ENCODE measurements at regions not wholly inside any gene's neighbourhood (a gene's known extent, or its start where the extent isn't known, plus 50 kb on each side); places are given as distances from the start of the nearest gene placed in this dataset.

- Histone ChIP-seq H3K27me3 (ENCODE audit: insufficient read depth, low read length) (no peaks in the 10 kb centered on the region), H3K4me3 (ENCODE audit: low read length) (no peak overlapping the region), H3K9me3 (ENCODE audit: low read depth, low read length) (no peaks in the 10 kb centered on the region), H3K4me1 (ENCODE audit: insufficient read depth, low read length) (no peaks in the 10 kb centered on the region)
These were observed 127.7 kb upstream of the SFSWAP start for GRCh38 chr12:131583090-131583712.

- H3K4me1 ChIP-seq (ENCODE audit: insufficient read depth, low read length), result peaks cover 17% of the 10 kb centered on the region
- no peaks in the 10 kb centered on the region for H3K9me3 ChIP-seq (ENCODE audit: low read depth, low read length)
- H3K4me3 ChIP-seq (ENCODE audit: low read length), result no peak overlapping the region
- H3K27me3 ChIP-seq (ENCODE audit: insufficient read depth, low read length), result no peaks in the 10 kb centered on the region
These were observed 124.6 kb upstream of the SFSWAP start for GRCh38 chr12:131586269-131586668.

- no peaks in the 10 kb centered on the region for H3K9me3 ChIP-seq (ENCODE audit: low read depth, low read length)
- H3K4me1 ChIP-seq (ENCODE audit: insufficient read depth, low read length), result peaks cover 17% of the 10 kb centered on the region
- no peak overlapping the region for H3K4me3 ChIP-seq (ENCODE audit: low read length)
- H3K27me3 ChIP-seq (ENCODE audit: insufficient read depth, low read length), result no peaks in the 10 kb centered on the region
These were observed 124.1 kb upstream of the SFSWAP start for GRCh38 chr12:131586761-131587160.

GRCh38 chr12:131587565-131587964, 123.3 kb upstream of the SFSWAP start:
- H3K4me3 ChIP-seq (ENCODE audit: low read length), result no peak overlapping the region
- H3K27me3 ChIP-seq (ENCODE audit: insufficient read depth, low read length), result no peaks in the 10 kb centered on the region
- peaks cover 18% of the 10 kb centered on the region for H3K4me1 ChIP-seq (ENCODE audit: insufficient read depth, low read length)
- no peaks in the 10 kb centered on the region for H3K9me3 ChIP-seq (ENCODE audit: low read depth, low read length)

- H3K9me3 ChIP-seq (ENCODE audit: low read depth, low read length), result no peaks in the 10 kb centered on the region
- no peak overlapping the region for H3K4me3 ChIP-seq (ENCODE audit: low read length)
- peaks cover 27% of the 10 kb centered on the region for H3K4me1 ChIP-seq (ENCODE audit: insufficient read depth, low read length)
- no peaks in the 10 kb centered on the region for H3K27me3 ChIP-seq (ENCODE audit: insufficient read depth, low read length)
These were observed 121.5 kb upstream of the SFSWAP start for GRCh38 chr12:131589221-131589897.

- Histone ChIP-seq H3K27me3 (ENCODE audit: insufficient read depth, low read length) (no peaks in the 10 kb centered on the region), H3K4me3 (ENCODE audit: low read length) (no peak overlapping the region), H3K4me1 (ENCODE audit: insufficient read depth, low read length) (peaks cover 27% of the 10 kb centered on the region), H3K9me3 (ENCODE audit: low read depth, low read length) (no peaks in the 10 kb centered on the region)
These were observed 120.9 kb upstream of the SFSWAP start for GRCh38 chr12:131589966-131590365.

- Histone ChIP-seq H3K4me3 (ENCODE audit: low read length) (no peak overlapping the region), H3K27me3 (ENCODE audit: insufficient read depth, low read length) (no peaks in the 10 kb centered on the region), H3K9me3 (ENCODE audit: low read depth, low read length) (no peaks in the 10 kb centered on the region), H3K4me1 (ENCODE audit: insufficient read depth, low read length) (peaks cover 27% of the 10 kb centered on the region)
These were observed 119.8 kb upstream of the SFSWAP start for GRCh38 chr12:131591136-131591535.

GRCh38 chr12:131591714-131592709, 118.9 kb upstream of the SFSWAP start:
- Histone ChIP-seq H3K4me1 (ENCODE audit: insufficient read depth, low read length) (peaks cover 27% of the 10 kb centered on the region), H3K9me3 (ENCODE audit: low read depth, low read length) (no peaks in the 10 kb centered on the region), H3K27me3 (ENCODE audit: insufficient read depth, low read length) (no peaks in the 10 kb centered on the region), H3K4me3 (ENCODE audit: low read length) (no peak overlapping the region)

- H3K4me1 ChIP-seq (ENCODE audit: insufficient read depth, low read length), result peaks cover 27% of the 10 kb centered on the region
- no peaks in the 10 kb centered on the region for H3K9me3 ChIP-seq (ENCODE audit: low read depth, low read length)
- no peak overlapping the region for H3K4me3 ChIP-seq (ENCODE audit: low read length)
- no peaks in the 10 kb centered on the region for H3K27me3 ChIP-seq (ENCODE audit: insufficient read depth, low read length)
These were observed 117.9 kb upstream of the SFSWAP start for GRCh38 chr12:131592972-131593371.

- Histone ChIP-seq H3K4me1 (ENCODE audit: insufficient read depth, low read length) (peaks cover 27% of the 10 kb centered on the region), H3K9me3 (ENCODE audit: low read depth, low read length) (no peaks in the 10 kb centered on the region), H3K27me3 (ENCODE audit: insufficient read depth, low read length) (no peaks in the 10 kb centered on the region), H3K4me3 (ENCODE audit: low read length) (no peak overlapping the region)
These were observed 117.5 kb upstream of the SFSWAP start for GRCh38 chr12:131593406-131593805.

GRCh38 chr12:131596115-131596514, 114.8 kb upstream of the SFSWAP start:
- no peak overlapping the region for H3K4me3 ChIP-seq (ENCODE audit: low read length)
- no peaks in the 10 kb centered on the region for H3K9me3 ChIP-seq (ENCODE audit: low read depth, low read length)
- no peaks in the 10 kb centered on the region for H3K27me3 ChIP-seq (ENCODE audit: insufficient read depth, low read length)
- peaks cover 11% of the 10 kb centered on the region for H3K4me1 ChIP-seq (ENCODE audit: insufficient read depth, low read length)

- Histone ChIP-seq H3K9me3 (ENCODE audit: low read depth, low read length) (no peaks in the 10 kb centered on the region), H3K27me3 (ENCODE audit: insufficient read depth, low read length) (no peaks in the 10 kb centered on the region), H3K4me1 (ENCODE audit: insufficient read depth, low read length) (peaks cover 11% of the 10 kb centered on the region), H3K4me3 (ENCODE audit: low read length) (no peak overlapping the region)
These were observed 113.6 kb upstream of the SFSWAP start for GRCh38 chr12:131597333-131597732.

GRCh38 chr12:131598717-131599116, 112.2 kb upstream of the SFSWAP start:
- no peak overlapping the region for H3K4me3 ChIP-seq (ENCODE audit: low read length)
- no peaks in the 10 kb centered on the region for H3K9me3 ChIP-seq (ENCODE audit: low read depth, low read length)
- H3K27me3 ChIP-seq (ENCODE audit: insufficient read depth, low read length), result no peaks in the 10 kb centered on the region
- H3K4me1 ChIP-seq (ENCODE audit: insufficient read depth, low read length), result peaks cover 8% of the 10 kb centered on the region

- H3K4me1 ChIP-seq (ENCODE audit: insufficient read depth, low read length), result peaks cover 16% of the 10 kb centered on the region
- no peak overlapping the region for H3K4me3 ChIP-seq (ENCODE audit: low read length)
- H3K9me3 ChIP-seq (ENCODE audit: low read depth, low read length), result no peaks in the 10 kb centered on the region
- no peaks in the 10 kb centered on the region for H3K27me3 ChIP-seq (ENCODE audit: insufficient read depth, low read length)
These were observed 111.4 kb upstream of the SFSWAP start for GRCh38 chr12:131599190-131600159.

Data from mononuclear cell (primary cell).